Panc1 (cell line): ENCODE measurements at regions not wholly inside any gene's neighbourhood (a gene's known extent, or its start where the extent isn't known, plus 50 kb on each side); places are given as distances from the start of the nearest gene placed in this dataset.

Experiments
- ATAC-seq: fragments of 200-7000 bp; cut with Tn5 transposase; 2 replicates; pipeline ENCODE4 v1.9.1; 2020; ENCODE audit warnings: mild to moderate bottlenecking, moderate library complexity
- BruUV-seq: library from RNA; stranded (reverse); fragments of 400-500 nt; replicated peaks from 2 replicates; lab custom pipeline; 2021; lab: Mats Ljungman, UMichigan
- CTCF ChIA-PET: fragments of 300-600 bp; sonication (Branson Sonifier 250); formaldehyde crosslinking; loops from one replicate; lab custom pipeline; 2022; ENCODE audit warnings: antibody characterized with exemption; lab: Charles Lee
- POLR2A ChIA-PET: fragments of 300-600 bp; sonication (Branson Sonifier 250); formaldehyde crosslinking; loops from one replicate; lab custom pipeline; 2022; ENCODE audit warnings: antibody characterized with exemption; lab: Charles Lee
- DNase-seq: peaks from one replicate; pipeline ENCODE4 v3.0.0-alpha.2; 2010; ENCODE audit warnings: low read depth, low spot score
- H3K27ac ChIP-seq: 2 replicates; pipeline ENCODE4 v1.5.1; 2011; ENCODE audit warnings: mild to moderate bottlenecking, low read length, inconsistent platforms
- H3K27me3 ChIP-seq: fragments of 200-500 bp; sonication (Bioruptor generic); 2 replicates; pipeline ENCODE4 v1.6.0; 2014; ENCODE audit warnings: low read length, inconsistent platforms; ENCODE audit not compliant: control insufficient read depth, insufficient read depth
- H3K36me3 ChIP-seq: fragments of 200-500 bp; sonication (Bioruptor generic); 2 replicates; pipeline ENCODE4 v1.5.1; 2014; ENCODE audit warnings: inconsistent platforms, mild to moderate bottlenecking, low read length, moderate library complexity; ENCODE audit not compliant: control insufficient read depth, insufficient read depth
- H3K4me1 ChIP-seq: 2 replicates; pipeline ENCODE4 v1.5.1; 2011; ENCODE audit warnings: inconsistent platforms, mild to moderate bottlenecking, low read length, moderate library complexity; ENCODE audit not compliant: control insufficient read depth, insufficient read depth
- H3K4me3 ChIP-seq, 2 experiments: 2 replicates each; pipeline ENCODE4 v1.5.1; 2011 to 2012; ENCODE audit warnings: low read depth in 2 of 2, low read length in 2 of 2, mild to moderate bottlenecking in 2 of 2, inconsistent platforms in 1 of 2, moderate library complexity in 1 of 2
- H3K9me3 ChIP-seq: fragments of 200-500 bp; sonication (Bioruptor generic); 2 replicates; pipeline ENCODE4 v1.5.1; 2014; ENCODE audit warnings: low read depth, mild to moderate bottlenecking, inconsistent platforms, low read length, moderate library complexity; ENCODE audit not compliant: control insufficient read depth, insufficient read depth
- CTCF ChIP-seq: fragments of 450-650 bp; IDR thresholded peaks from 2 replicates; pipeline ENCODE4 v1.5.1; 2017; ENCODE audit warnings: mild to moderate bottlenecking
- POLR2AphosphoS5 ChIP-seq: IDR thresholded peaks from 2 replicates; pipeline ENCODE4 v1.6.1; 2012; ENCODE audit warnings: mild to moderate bottlenecking, low read depth, low read length, moderate library complexity
- SIN3A ChIP-seq: IDR thresholded peaks from 2 replicates; pipeline ENCODE4 v1.6.1; 2012; ENCODE audit warnings: low read depth, mild to moderate bottlenecking, low read length, moderate library complexity, borderline replicate concordance; ENCODE audit not compliant: insufficient read depth
- TCF7L2 ChIP-seq: IDR thresholded peaks from 2 replicates; pipeline ENCODE4 v1.6.1; 2011; ENCODE audit warnings: mild to moderate bottlenecking, low read depth, low read length, inconsistent platforms
- in situ Hi-C: cut with HindIII; loops from 2 replicates; pipeline ENCODE4 v1.10.0; 2016; ENCODE audit warnings: low sequenced_read_pairs, low pct_unique_long_range_greater_than_20kb
- intact Hi-C: fragments of 100-400 bp; cut with micrococcal nuclease; formaldehyde crosslinking; loops from one replicate; pipeline ENCODE4 v1.10.0; 2022; ENCODE audit not compliant: unreplicated experiment
- TF ChIP-seq, protein P1 (sequence below), 2 experiments: IDR thresholded peaks; 2 replicates each; pipeline ENCODE4 v1.6.1; 2011 to 2012; ENCODE audit warnings: low read depth in 2 of 2, control low read depth in 1 of 2, low read length in 1 of 2, mild to moderate bottlenecking in 1 of 2, moderate library complexity in 1 of 2; ENCODE audit not compliant: insufficient read depth in 1 of 2

DNA sequence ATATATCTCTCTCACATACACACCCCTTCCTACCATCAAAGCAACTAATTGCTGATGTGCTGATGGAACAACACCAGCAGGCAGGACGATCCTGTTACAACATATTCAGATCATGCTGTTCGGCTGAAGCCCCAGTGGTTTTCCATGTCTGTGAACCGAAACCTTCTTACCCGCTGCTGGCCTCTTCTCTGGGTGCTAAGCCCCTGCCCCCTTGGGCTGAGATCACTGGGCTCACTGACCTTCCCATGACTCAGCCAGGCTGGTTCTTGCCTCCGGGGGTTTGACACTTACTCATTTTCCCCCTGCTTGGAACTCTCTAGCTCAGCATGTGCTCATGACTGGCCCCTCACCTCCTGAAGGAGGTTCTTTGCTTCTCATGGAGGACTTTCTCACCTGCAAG is 122.0 kb upstream of the RGMA start:
- H3K4me1 ChIP-seq = no peaks in the 10 kb centered on the region
- TF ChIP-seq, protein P1, sequence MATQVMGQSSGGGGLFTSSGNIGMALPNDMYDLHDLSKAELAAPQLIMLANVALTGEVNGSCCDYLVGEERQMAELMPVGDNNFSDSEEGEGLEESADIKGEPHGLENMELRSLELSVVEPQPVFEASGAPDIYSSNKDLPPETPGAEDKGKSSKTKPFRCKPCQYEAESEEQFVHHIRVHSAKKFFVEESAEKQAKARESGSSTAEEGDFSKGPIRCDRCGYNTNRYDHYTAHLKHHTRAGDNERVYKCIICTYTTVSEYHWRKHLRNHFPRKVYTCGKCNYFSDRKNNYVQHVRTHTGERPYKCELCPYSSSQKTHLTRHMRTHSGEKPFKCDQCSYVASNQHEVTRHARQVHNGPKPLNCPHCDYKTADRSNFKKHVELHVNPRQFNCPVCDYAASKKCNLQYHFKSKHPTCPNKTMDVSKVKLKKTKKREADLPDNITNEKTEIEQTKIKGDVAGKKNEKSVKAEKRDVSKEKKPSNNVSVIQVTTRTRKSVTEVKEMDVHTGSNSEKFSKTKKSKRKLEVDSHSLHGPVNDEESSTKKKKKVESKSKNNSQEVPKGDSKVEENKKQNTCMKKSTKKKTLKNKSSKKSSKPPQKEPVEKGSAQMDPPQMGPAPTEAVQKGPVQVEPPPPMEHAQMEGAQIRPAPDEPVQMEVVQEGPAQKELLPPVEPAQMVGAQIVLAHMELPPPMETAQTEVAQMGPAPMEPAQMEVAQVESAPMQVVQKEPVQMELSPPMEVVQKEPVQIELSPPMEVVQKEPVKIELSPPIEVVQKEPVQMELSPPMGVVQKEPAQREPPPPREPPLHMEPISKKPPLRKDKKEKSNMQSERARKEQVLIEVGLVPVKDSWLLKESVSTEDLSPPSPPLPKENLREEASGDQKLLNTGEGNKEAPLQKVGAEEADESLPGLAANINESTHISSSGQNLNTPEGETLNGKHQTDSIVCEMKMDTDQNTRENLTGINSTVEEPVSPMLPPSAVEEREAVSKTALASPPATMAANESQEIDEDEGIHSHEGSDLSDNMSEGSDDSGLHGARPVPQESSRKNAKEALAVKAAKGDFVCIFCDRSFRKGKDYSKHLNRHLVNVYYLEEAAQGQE (IDR thresholded peaks at IDR 0.05; ENCODE audit: insufficient read depth in 1 of 2, low read depth in 2 of 2, low read length in 1 of 2) = no peak
- TF ChIP-seq POLR2AphosphoS5 = no peak
- TF ChIP-seq TCF7L2 = no peak
- TF ChIP-seq CTCF = no peak
- H3K9me3 ChIP-seq = no peaks in the 10 kb centered on the region
- CTCF ChIA-PET = no interaction called here
- H3K36me3 ChIP-seq = no peaks in the 10 kb centered on the region
- no TSS peak for BruUV-seq
- DNase-seq = no peak
- intact Hi-C loops = no loop called here
- H3K27ac ChIP-seq = no peak overlapping the region
- in situ Hi-C loops = no loop called here
- POLR2A ChIA-PET = no interaction called here
- 0 out of 2 replicates have a peak, but pooled peaks cover 2% of the 10 kb centered on the region for H3K27me3 ChIP-seq
- ATAC-seq = no peak
- H3K4me3 ChIP-seq = no peak overlapping the region

DNA sequence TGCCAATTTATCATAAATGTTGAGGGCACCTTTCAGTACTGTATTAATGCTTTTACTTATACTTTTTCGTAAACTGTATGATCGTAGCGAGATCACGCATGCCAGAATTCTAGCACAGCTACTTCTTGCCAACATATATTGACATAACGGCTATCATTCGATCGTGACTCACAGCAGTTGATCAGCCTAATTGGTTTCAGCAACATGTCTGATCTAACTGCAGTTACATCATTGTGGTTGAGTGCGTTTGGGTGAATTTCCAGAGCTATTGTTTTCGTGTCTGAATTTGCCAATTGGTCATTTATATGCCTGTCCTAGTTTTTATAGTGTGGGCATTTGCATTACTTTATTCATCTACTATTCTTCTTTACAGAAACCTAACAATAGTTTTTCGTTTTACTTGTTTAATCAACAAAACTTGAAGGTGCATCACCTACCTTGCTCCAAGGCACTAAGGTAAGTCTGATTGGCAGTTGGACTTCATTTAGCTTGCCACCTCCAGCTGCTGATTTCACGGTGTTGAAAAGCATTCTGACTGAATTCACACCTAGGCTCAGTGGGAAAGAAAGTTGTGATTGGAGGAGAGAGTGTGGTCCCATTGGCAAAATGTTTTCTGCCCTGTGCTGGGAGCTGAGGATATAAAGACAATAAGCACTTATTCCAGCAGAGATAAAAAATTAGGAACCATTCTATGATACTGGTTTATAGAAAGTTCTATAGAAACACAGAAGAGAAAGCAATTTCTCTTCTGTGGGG is 120.9 kb upstream of the RGMA start:
- H3K4me3 ChIP-seq = no peak overlapping the region
- ChIA-PET CTCF (no interaction called here), POLR2A (no interaction called here)
- in situ Hi-C loops = no loop called here
- no peaks in the 10 kb centered on the region for H3K36me3 ChIP-seq
- no peaks in the 10 kb centered on the region for H3K9me3 ChIP-seq
- intact Hi-C loops = no loop called here
- no peak for DNase-seq
- H3K27ac ChIP-seq = no peak overlapping the region
- 0 out of 2 replicates have a peak, but pooled peaks cover 2% of the 10 kb centered on the region for H3K27me3 ChIP-seq
- ATAC-seq = no peak
- BruUV-seq = no TSS peak
- TF ChIP-seq SIN3A (no peak), POLR2AphosphoS5 (no peak), TCF7L2 (no peak), CTCF (no peak)
- TF ChIP-seq, protein P1 (IDR thresholded peaks at IDR 0.05; ENCODE audit: insufficient read depth in 1 of 2, low read depth in 2 of 2, low read length in 1 of 2) = no peak
- no peaks in the 10 kb centered on the region for H3K4me1 ChIP-seq
